HS-27A (cell line): ENCODE measurements at regions not wholly inside any gene's neighbourhood (a gene's known extent, or its start where the extent isn't known, plus 50 kb on each side); places are given as distances from the start of the nearest gene placed in this dataset.

Source experiments
- DNase-seq: peaks from one replicate; pipeline ENCODE4 v3.0.0-alpha.2; 2012; ENCODE audit warnings: low read depth, missing footprints

GRCh38 chr11:116642481-116642880 is 130.3 kb downstream of the BUD13 start:
- no peak for DNase-seq

GRCh38 chr11:116641561-116642045 is 131.2 kb downstream of the BUD13 start:
- no peak for DNase-seq

GRCh38 chr11:116640641-116641402 is 132.0 kb downstream of the BUD13 start:
- no peak for DNase-seq

DNA sequence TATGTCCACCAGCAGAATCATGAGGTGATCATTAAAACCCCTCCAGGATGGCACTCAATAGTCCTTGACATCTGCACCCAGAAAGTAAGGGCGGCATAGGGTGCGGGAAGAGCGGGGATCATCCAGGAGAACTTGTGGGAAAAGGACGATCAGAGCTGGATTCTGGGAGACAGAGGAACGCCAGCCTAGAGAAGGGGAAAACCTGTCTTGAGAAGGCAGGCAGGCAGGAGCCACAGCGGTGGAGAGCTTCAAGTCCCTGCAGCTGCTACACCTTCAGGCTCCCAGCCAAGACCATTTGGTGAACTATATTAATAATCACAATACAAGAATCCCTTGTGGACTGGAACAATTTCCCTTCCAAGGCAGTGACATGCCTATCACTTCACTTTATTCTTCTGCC is 134.3 kb downstream of the BUD13 start:
- DNase-seq, result no peak

- DNase-seq, result no peak
Observed at GRCh38 chr11:116637766-116638165, 135.0 kb downstream of the BUD13 start.

GRCh38 chr11:116636341-116636929 is 136.4 kb downstream of the BUD13 start:
- no peak for DNase-seq

DNA sequence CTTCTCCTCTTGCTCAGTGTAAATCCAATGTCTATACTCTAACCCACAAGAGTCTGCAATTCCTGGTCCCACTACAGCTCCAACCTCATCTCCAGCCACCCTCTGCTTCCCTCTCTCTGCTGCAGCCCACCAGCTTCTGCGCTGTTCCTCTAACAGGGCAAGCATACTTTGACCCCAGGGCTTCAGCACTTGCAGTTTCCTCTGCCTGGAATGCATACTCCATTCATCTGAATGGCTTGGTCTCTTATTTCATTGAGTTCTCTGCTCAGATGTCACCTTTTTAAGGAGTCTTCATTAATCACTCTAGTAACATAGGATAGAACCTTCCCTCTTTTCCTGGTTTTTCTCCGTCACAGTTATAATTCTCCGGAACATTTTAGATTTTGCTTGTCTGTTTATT is 141.6 kb downstream of the BUD13 start:
- DNase-seq, result no peak

DNA sequence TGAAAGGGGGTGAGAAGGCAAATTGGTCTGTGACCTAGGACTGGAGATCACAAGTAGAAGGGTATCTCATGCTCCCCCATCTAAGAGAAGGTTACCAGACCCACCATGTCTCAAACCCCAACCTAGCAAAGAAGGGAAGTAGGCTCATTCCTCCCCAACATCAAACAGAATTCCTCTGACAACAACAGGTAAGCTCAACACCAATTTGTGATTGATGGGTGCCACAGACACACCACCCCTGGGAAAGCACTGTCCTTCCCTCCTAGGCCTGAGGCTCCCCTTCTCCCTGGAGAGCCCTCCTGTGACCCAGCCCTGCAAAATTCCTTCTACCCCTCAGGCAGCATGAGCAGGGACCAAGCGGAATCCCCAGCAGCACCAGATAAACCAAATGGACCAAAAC is 154.3 kb downstream of the BUD13 start:
- DNase-seq, result no peak

GRCh38 chr11:116615211-116615865 is 157.4 kb downstream of the BUD13 start:
- DNase-seq, result no peak

DNA sequence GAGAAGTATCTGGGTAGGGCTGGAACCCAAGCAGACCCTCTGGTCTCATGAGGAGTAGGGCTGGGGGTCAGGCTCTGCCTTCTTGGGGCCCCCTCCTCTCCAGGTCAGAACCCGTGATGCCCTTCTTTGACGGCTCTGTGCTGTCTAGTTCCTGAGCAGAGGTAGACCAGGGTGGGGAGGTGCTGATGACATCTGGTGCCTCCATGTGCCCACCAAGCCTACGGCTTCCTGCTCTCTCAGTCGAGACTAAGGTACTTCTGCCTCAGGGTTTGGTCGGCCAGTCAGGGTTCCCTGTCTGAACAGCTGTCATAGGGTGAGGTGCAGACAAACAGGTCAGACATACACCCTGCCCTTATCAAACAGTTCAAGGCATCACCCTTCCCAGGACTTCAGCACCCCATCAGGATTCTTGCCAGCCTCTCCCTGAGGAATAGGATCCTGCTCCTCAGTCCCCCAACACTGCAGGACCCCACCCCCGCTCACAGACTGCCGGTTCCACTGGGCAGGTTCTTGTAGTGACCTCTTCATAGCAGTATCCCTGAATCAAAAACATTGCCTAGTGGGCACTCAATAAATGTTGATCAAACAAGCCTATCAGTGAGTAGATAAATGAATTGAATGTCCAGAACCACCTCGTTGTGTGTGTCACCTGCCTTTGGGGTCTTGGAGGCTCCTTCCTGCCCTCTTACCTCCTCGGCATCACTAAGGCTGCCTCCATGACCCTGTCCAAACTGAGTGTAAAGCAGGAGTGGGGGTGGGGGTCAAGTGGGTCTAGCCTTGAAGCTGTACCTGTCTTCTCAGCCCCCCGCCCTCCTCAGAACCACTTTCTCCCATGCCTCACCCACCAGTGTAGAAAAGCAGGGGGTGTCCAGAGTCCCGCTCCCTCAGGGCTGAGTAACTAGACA is 158.2 kb downstream of the BUD13 start:
- no peak for DNase-seq

DNA sequence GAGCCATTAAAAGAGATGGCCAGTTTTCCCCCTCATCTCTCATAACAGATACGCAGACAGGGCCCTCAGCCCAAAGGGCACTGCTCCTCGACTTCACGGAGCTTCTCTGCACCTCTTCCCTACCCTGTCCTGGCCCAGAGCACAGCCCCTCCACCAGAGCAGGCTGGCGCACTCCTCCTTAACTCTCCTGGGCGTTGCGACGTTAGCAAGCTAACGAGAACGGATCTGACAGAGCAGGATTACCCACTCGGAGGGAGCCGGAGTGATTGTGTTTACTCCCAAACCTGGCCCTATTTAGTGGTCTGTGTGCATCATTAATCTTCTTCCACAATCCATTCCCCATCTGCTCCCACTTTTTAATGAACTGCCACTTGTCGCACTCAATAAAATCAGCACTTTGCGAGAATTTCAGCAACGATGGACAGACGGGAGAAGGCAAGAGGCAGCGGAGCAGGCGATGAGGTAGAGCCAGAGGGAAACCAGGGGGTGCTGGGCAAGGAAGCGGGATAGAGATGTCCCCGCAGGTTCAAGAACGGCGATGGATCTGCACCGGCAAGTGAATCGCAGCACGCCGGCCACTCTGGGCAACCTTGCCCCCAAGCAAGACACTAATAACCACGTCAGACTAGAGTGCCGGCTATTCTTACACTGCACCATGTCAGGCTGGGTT is 159.4 kb downstream of the BUD13 start:
- no peak for DNase-seq

GRCh38 chr11:116611998-116612620 is 160.7 kb downstream of the BUD13 start:
- DNase-seq, result no peak

- DNase-seq, result no peak
Observed at GRCh38 chr11:116610190-116610589, 162.6 kb downstream of the BUD13 start.

DNA sequence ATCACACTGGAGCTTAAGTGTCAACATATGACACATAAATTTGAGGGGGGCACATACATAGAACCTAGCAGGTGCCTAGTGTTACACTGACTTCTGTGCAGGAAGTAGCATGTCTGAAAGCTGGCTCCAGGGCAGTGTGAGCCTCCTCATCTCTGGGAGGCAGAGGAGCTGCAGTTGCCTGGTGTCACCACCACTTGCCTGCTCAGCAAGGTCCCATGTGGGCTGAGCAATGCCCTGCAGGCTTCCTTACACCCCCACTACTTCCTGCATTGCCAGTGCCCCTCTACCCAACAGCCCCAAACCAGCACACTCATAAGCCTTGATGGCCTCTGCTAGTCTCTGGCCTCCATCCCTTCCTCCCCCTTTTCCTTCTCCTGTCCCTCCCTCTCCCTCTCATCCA is 165.8 kb downstream of the BUD13 start:
- DNase-seq, result no peak

- no peak for DNase-seq
Observed at GRCh38 chr11:116605543-116606459, 167.0 kb downstream of the BUD13 start.

GRCh38 chr11:116603728-116604323 is 169.0 kb downstream of the BUD13 start:
- DNase-seq, result no peak

GRCh38 chr11:116602637-116602942 is 170.2 kb downstream of the BUD13 start:
- DNase-seq, result no peak

GRCh38 chr11:116601814-116602636 is 170.8 kb downstream of the BUD13 start:
- no peak for DNase-seq

DNA sequence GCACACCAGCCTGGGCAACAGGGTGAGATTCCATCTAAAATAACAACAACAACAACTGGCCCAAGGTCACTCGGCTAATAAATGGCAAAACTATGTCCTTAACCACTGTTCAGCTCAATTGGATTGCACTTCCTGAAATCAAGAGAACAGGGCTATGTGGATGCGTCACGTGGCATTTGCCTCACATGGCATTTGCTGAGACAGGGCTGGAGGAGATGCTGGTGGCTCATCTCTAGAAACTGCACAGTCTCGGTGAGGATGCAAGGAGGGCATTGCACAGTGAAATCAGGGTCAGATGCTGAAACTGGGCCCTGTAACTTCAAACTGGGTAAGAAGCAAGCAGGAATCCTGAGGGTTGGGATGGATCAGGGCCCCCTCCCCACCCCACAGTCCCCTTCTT is 171.9 kb downstream of the BUD13 start:
- DNase-seq, result no peak
